CD4-positive, alpha-beta T cell (primary cell): ENCODE measurements at regions not wholly inside any gene's neighbourhood (a gene's known extent, or its start where the extent isn't known, plus 50 kb on each side); places are given as distances from the start of the nearest gene placed in this dataset.

Experiments used
- ATAC-seq: fragments of 200-7000 bp; cut with Tn5 transposase; one replicate; pipeline ENCODE4 v1.10.0; 2022; ENCODE audit warnings: mild to moderate bottlenecking; ENCODE audit not compliant: poor library complexity
- CTCF ChIA-PET: fragments of 350-600 bp; sonication (Branson Sonifier 250); formaldehyde crosslinking; loops from one replicate; lab custom pipeline; 2021; ENCODE audit warnings: antibody characterized with exemption, inconsistent platforms; lab: Charles Lee
- POLR2A ChIA-PET: fragments of 350-600 bp; sonication (Branson Sonifier 250); formaldehyde crosslinking; loops from one replicate; lab custom pipeline; 2021; ENCODE audit warnings: antibody characterized with exemption, inconsistent platforms; lab: Charles Lee
- DNase-seq, 14 experiments: peaks; one replicate each; pipeline ENCODE4 v3.0.0-alpha.2; 2013 to 2020; ENCODE audit warnings: mixed read lengths in 2 of 14
- H3K27ac ChIP-seq, 2 donors: one replicate each; pipeline versions ENCODE4 v1.5.1 to v1.7.0; 2013; ENCODE audit warnings: low read length in 2 of 2, low read depth in 1 of 2, mild to moderate bottlenecking in 1 of 2
- H3K27me3 ChIP-seq, 2 experiments: 1 replicate in 1 of 2; 2 replicates in 1 of 2; pipeline versions ENCODE4 v1.6.1 to v1.7.0; 2013; ENCODE audit warnings: low read length in 2 of 2, control low read depth in 1 of 2, mild to moderate bottlenecking in 1 of 2, moderate library complexity in 1 of 2; ENCODE audit not compliant: insufficient read depth in 2 of 2, control insufficient read depth in 1 of 2
- H3K36me3 ChIP-seq: one replicate; pipeline ENCODE4 v1.6.1; 2013; ENCODE audit warnings: low read length, control low read depth; ENCODE audit not compliant: insufficient read depth
- H3K4me1 ChIP-seq: one replicate; pipeline ENCODE4 v1.6.1; 2013; ENCODE audit warnings: low read length, control low read depth; ENCODE audit not compliant: insufficient read depth
- H3K4me3 ChIP-seq: one replicate; pipeline ENCODE4 v1.5.1; 2013; ENCODE audit warnings: mild to moderate bottlenecking, low read length, moderate library complexity
- H3K9me3 ChIP-seq, 2 experiments: 1 replicate in 1 of 2; 2 replicates in 1 of 2; pipeline versions ENCODE4 v1.6.1 to v1.7.0; 2013; ENCODE audit warnings: low read length in 2 of 2, mild to moderate bottlenecking in 2 of 2, control low read depth in 1 of 2, moderate library complexity in 1 of 2; ENCODE audit not compliant: control insufficient read depth in 1 of 2, insufficient read depth in 1 of 2
- H3K27ac Mint-ChIP-seq: one replicate; pipeline ENCODE4 v1.8.0; 2020; ENCODE audit warnings: mixed read lengths
- H3K27me3 Mint-ChIP-seq: one replicate; pipeline ENCODE4 v1.8.0; 2021; ENCODE audit warnings: mixed read lengths
- H3K36me3 Mint-ChIP-seq: one replicate; pipeline ENCODE4 v1.8.0; 2021; ENCODE audit warnings: low read depth, mixed read lengths
- H3K4me1 Mint-ChIP-seq: one replicate; pipeline ENCODE4 v1.8.0; 2021; ENCODE audit warnings: low read depth, mixed read lengths
- H3K4me3 Mint-ChIP-seq: one replicate; pipeline ENCODE4 v1.8.0; 2020; ENCODE audit warnings: mild to moderate bottlenecking, mixed read lengths
- H3K9me3 Mint-ChIP-seq: one replicate; pipeline ENCODE4 v1.8.0; 2020; ENCODE audit warnings: mixed read lengths
- CTCF ChIP-seq: fragments of 200-600 bp; IDR thresholded peaks from one replicate; pipeline ENCODE4 v1.8.0; 2022; ENCODE audit warnings: antibody characterized with exemption, mild to moderate bottlenecking
- intact Hi-C, 2 experiments: fragments of 100-400 bp; cut with DNase I in 1 of 2; cut with micrococcal nuclease in 1 of 2; formaldehyde crosslinking; loops; one replicate each; pipeline versions ENCODE4 v1.15.1 to v1.9.0; 2023 to 2025; cut with DNase I, micrococcal nuclease

DNA sequence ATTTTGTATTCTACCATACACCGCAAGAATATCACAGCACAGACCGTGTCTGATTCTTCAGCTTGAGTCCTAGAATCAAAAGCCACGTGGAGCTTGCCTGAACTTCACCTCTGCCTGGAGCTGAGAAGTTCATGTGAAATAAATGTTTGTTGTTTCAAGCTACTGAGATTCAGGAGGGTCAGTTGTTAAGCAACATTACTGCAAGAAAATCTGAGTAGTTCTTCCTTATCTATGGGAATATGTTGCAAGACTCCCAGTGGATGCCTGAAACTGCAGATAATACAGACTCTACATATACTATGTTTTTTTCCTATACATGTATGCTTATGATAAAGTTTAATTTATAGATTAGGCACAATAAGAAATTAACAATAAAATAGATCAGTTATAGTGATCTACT, 995.3 kb downstream of the TBC1D22A start:
- ChIA-PET POLR2A (no interaction called here), CTCF (no interaction called here)
- intact Hi-C loops: no loop called here
- H3K36me3 ChIP-seq: no peaks in the 10 kb centered on the region
- Mint-ChIP-seq H3K27ac (no peak overlapping the region), H3K4me3 (no peak overlapping the region), H3K9me3 (peaks cover 1% of the 10 kb centered on the region), H3K4me1 (no peaks in the 10 kb centered on the region), H3K36me3 (no peaks in the 10 kb centered on the region), H3K27me3 (peaks cover 6% of the 10 kb centered on the region)
- TF ChIP-seq CTCF: no peak
- no peaks in the 10 kb centered on the region for H3K9me3 ChIP-seq
- no peak overlapping the region for H3K27ac ChIP-seq
- ATAC-seq: no peak
- no peaks in the 10 kb centered on the region for H3K4me1 ChIP-seq
- H3K27me3 ChIP-seq: no peaks in the 10 kb centered on the region
- DNase-seq: no peak
- no peak overlapping the region for H3K4me3 ChIP-seq

DNA sequence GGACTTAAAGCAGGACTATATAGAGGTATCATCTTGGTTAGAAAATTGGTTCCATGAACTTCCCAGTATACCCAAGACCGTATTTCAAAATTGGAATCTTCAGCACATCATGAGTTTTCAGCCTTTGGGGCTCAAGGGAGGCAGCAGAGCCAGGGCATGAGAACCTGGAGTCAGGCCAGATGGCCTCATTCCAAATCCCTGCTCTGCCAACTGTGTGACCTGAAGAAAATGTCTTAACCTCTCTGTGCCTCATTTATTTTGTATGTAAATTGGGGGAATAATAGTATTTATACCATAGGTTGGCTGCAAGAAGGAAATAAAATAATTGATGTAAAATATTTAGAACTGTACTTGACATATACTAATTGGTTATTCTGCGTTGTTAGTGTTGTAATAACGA, 987.6 kb downstream of the TBC1D22A start:
- intact Hi-C loops: no loop called here
- ChIA-PET POLR2A (no interaction called here), CTCF (no interaction called here)
- Histone ChIP-seq H3K36me3 (no peaks in the 10 kb centered on the region), H3K27me3 (no peaks in the 10 kb centered on the region), H3K27ac (no peak overlapping the region), H3K4me1 (no peaks in the 10 kb centered on the region), H3K9me3 (no peaks in the 10 kb centered on the region), H3K4me3 (no peak overlapping the region)
- H3K4me1 Mint-ChIP-seq: no peaks in the 10 kb centered on the region
- DNase-seq (no peak), ATAC-seq (no peak)
- H3K4me3 Mint-ChIP-seq: no peak overlapping the region
- no peak overlapping the region for H3K27ac Mint-ChIP-seq
- TF ChIP-seq CTCF: no peak
- H3K9me3 Mint-ChIP-seq: no peaks in the 10 kb centered on the region
- peaks cover 35% of the 10 kb centered on the region for H3K27me3 Mint-ChIP-seq
- H3K36me3 Mint-ChIP-seq: no peaks in the 10 kb centered on the region

DNA sequence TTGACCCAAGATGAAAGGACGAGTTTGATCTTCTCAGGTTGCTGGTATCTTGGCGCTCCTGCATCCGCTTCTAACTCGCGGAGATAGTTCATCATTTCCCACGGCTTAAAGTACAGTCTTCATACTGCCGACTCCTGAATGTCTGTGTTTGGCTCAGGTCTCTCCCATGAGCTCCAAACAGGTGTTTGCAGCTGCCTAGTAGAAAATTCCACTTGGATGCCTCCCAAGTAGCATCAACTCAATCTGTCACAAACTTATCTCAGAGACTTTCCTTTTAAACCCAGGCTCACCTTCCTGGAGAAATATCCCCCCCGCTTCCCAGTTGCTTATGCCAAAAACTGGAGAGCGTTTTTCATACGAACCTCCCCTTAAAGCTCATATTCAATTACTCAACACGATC, 986.5 kb downstream of the TBC1D22A start:
- Histone ChIP-seq H3K4me3 (no peak overlapping the region), H3K27ac (no peak overlapping the region), H3K27me3 (no peaks in the 10 kb centered on the region), H3K4me1 (no peaks in the 10 kb centered on the region), H3K9me3 (no peaks in the 10 kb centered on the region), H3K36me3 (no peaks in the 10 kb centered on the region)
- ATAC-seq: no peak
- no peak overlapping the region for H3K4me3 Mint-ChIP-seq
- no peaks in the 10 kb centered on the region for H3K4me1 Mint-ChIP-seq
- H3K27ac Mint-ChIP-seq: no peak overlapping the region
- H3K36me3 Mint-ChIP-seq: no peaks in the 10 kb centered on the region
- intact Hi-C loops: no loop called here
- no peak for TF ChIP-seq CTCF
- H3K9me3 Mint-ChIP-seq: no peaks in the 10 kb centered on the region
- no peak for DNase-seq
- ChIA-PET CTCF (no interaction called here), POLR2A (no interaction called here)
- H3K27me3 Mint-ChIP-seq: peaks cover 36% of the 10 kb centered on the region
